ENCODE measurements at regions not wholly inside any gene's neighbourhood (a gene's known extent, or its start where the extent isn't known, plus 50 kb on each side); places are given as distances from the start of the nearest gene placed in this dataset.

GRCh38 chr16:65494609-65495008, 372.7 kb upstream of the CDH11 start:
- TF ChIP-seq TARDBP (IDR thresholded peaks at IDR 0.05) (no peak), FOXK2 (IDR thresholded peaks at IDR 0.05) (no peak), NFRKB (IDR thresholded peaks at IDR 0.05) (no peak), L3MBTL2 (conservative IDR thresholded peaks at IDR 0.05) (no peak), FOXM1 (IDR thresholded peaks at IDR 0.05; ENCODE audit: borderline replicate concordance) (no peak), ZNF384 (IDR thresholded peaks at IDR 0.05) (no peak), ARNT (IDR thresholded peaks at IDR 0.05) (no peak), ELF4 (IDR thresholded peaks at IDR 0.05) (no peak), SUZ12 (IDR thresholded peaks at IDR 0.05) (no peak), CTBP1 (IDR thresholded peaks at IDR 0.05; ENCODE audit: borderline replicate concordance) (no peak), BHLHE40 (IDR thresholded peaks at IDR 0.05; ENCODE audit: borderline replicate concordance) (no peak), PKNOX1 (IDR thresholded peaks at IDR 0.05) (no peak), LEF1 (IDR thresholded peaks at IDR 0.05; ENCODE audit: borderline replicate concordance) (no peak), HDGF (IDR thresholded peaks at IDR 0.05; ENCODE audit: borderline replicate concordance) (no peak), SP1 (IDR thresholded peaks at IDR 0.05) (no peak), FOXA1 (IDR thresholded peaks at IDR 0.05) (no peak)
- ChIA-PET CTCF (no interaction called here), POLR2A (no interaction called here)
- DNase-seq (ENCODE audit: extremely low spot score) = no peak

- TF ChIP-seq PKNOX1 (IDR thresholded peaks at IDR 0.05) (no peak), FOXK2 (IDR thresholded peaks at IDR 0.05) (no peak), SUZ12 (IDR thresholded peaks at IDR 0.05) (no peak), ZNF384 (IDR thresholded peaks at IDR 0.05) (no peak), ARNT (IDR thresholded peaks at IDR 0.05) (no peak), HDGF (IDR thresholded peaks at IDR 0.05; ENCODE audit: borderline replicate concordance) (no peak), CTBP1 (IDR thresholded peaks at IDR 0.05; ENCODE audit: borderline replicate concordance) (no peak)
- POLR2A ChIA-PET = no interaction called here
- no peak for DNase-seq (ENCODE audit: extremely low spot score)
- CTCF ChIA-PET = no interaction called here
These were observed 372.2 kb upstream of the CDH11 start for GRCh38 chr16:65494080-65494479.

GRCh38 chr16:65490286-65490685, 368.4 kb upstream of the CDH11 start:
- no peak for DNase-seq (ENCODE audit: extremely low spot score)
- ChIA-PET CTCF (no interaction called here), POLR2A (no interaction called here)
- no peak for TF ChIP-seq BHLHE40 (IDR thresholded peaks at IDR 0.05; ENCODE audit: borderline replicate concordance)
- no peak for TF ChIP-seq SP1 (IDR thresholded peaks at IDR 0.05)
- no peak for TF ChIP-seq L3MBTL2 (conservative IDR thresholded peaks at IDR 0.05)
- TF ChIP-seq TARDBP (IDR thresholded peaks at IDR 0.05) = no peak
- no peak for TF ChIP-seq ARNT (IDR thresholded peaks at IDR 0.05)
- no peak for TF ChIP-seq CTBP1 (IDR thresholded peaks at IDR 0.05; ENCODE audit: borderline replicate concordance)
- no peak for TF ChIP-seq HDGF (IDR thresholded peaks at IDR 0.05; ENCODE audit: borderline replicate concordance)
- no peak for TF ChIP-seq LEF1 (IDR thresholded peaks at IDR 0.05; ENCODE audit: borderline replicate concordance)
- TF ChIP-seq FOXA1 (IDR thresholded peaks at IDR 0.05) = no peak
- TF ChIP-seq ZNF384 (IDR thresholded peaks at IDR 0.05) = no peak
- no peak for TF ChIP-seq SUZ12 (IDR thresholded peaks at IDR 0.05)
- TF ChIP-seq FOXK2 (IDR thresholded peaks at IDR 0.05) = no peak
- TF ChIP-seq PKNOX1 (IDR thresholded peaks at IDR 0.05) = no peak
- TF ChIP-seq FOXM1 (IDR thresholded peaks at IDR 0.05; ENCODE audit: borderline replicate concordance) = no peak
- no peak for TF ChIP-seq ELF4 (IDR thresholded peaks at IDR 0.05)
- TF ChIP-seq NFRKB (IDR thresholded peaks at IDR 0.05) = no peak

- POLR2A ChIA-PET = no interaction called here
- TF ChIP-seq FOXA1 (IDR thresholded peaks at IDR 0.05) = no peak
- DNase-seq (ENCODE audit: extremely low spot score) = no peak
- CTCF ChIA-PET = no interaction called here
These were observed 367.7 kb upstream of the CDH11 start for GRCh38 chr16:65489531-65490023.

DNA sequence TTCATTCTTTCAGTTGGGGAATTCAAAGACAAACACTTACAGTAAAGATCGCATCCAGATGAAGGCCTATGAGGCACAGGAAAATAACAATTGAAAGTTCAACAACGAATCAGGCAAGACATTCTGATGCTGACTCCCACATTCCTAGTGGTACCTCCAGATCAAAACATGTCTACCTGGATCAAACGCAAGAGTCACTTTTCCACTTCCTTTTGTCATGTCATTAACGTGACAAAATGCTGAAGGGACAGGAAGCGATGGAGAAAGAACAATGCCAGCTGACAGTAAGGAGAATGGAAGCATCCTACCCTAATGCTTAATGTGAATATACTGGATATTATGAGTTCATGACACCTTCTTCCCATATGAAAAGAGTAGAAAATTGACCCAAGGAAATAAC, 365.4 kb upstream of the CDH11 start:
- TF ChIP-seq FOXM1 (IDR thresholded peaks at IDR 0.05; ENCODE audit: borderline replicate concordance) (no peak), ZNF384 (IDR thresholded peaks at IDR 0.05) (no peak), ARNT (IDR thresholded peaks at IDR 0.05) (no peak), TARDBP (IDR thresholded peaks at IDR 0.05) (no peak), FOXK2 (IDR thresholded peaks at IDR 0.05) (no peak), BHLHE40 (IDR thresholded peaks at IDR 0.05; ENCODE audit: borderline replicate concordance) (no peak), SP1 (IDR thresholded peaks at IDR 0.05) (no peak), L3MBTL2 (conservative IDR thresholded peaks at IDR 0.05) (no peak), FOXA1 (IDR thresholded peaks at IDR 0.05) (no peak), CTBP1 (IDR thresholded peaks at IDR 0.05; ENCODE audit: borderline replicate concordance) (no peak), ELF4 (IDR thresholded peaks at IDR 0.05) (no peak), HDGF (IDR thresholded peaks at IDR 0.05; ENCODE audit: borderline replicate concordance) (no peak), NFRKB (IDR thresholded peaks at IDR 0.05) (no peak)
- ChIA-PET POLR2A (no interaction called here), CTCF (no interaction called here)
- DNase-seq (ENCODE audit: extremely low spot score) = no peak

DNA sequence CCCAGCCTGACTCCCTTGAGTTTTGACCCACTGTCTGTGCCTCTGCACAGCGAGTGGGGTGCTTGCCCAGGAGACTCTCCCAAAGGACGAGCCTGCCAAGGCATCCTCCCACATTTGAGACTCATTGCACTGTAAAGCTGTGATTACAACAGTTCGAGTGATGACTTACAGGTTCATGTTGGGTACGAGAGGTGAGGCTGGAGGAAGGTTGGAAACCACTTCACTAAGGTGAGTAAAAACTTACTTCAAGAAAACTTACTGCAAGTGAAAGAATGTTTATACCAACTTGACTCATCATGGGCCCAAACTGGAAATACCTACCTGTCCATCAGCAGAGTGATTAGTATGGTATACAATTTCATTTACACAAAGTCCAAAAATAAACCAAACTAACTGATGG, 360.1 kb upstream of the CDH11 start:
- ChIA-PET CTCF (no interaction called here), POLR2A (no interaction called here)
- TF ChIP-seq FOXM1 (IDR thresholded peaks at IDR 0.05; ENCODE audit: borderline replicate concordance) (no peak), FOXA1 (IDR thresholded peaks at IDR 0.05) (no peak), LEF1 (IDR thresholded peaks at IDR 0.05; ENCODE audit: borderline replicate concordance) (no peak), ZNF384 (IDR thresholded peaks at IDR 0.05) (no peak), L3MBTL2 (conservative IDR thresholded peaks at IDR 0.05) (no peak), CTBP1 (IDR thresholded peaks at IDR 0.05; ENCODE audit: borderline replicate concordance) (no peak), ELF4 (IDR thresholded peaks at IDR 0.05) (no peak), FOXK2 (IDR thresholded peaks at IDR 0.05) (no peak), SP1 (IDR thresholded peaks at IDR 0.05) (no peak), NFRKB (IDR thresholded peaks at IDR 0.05) (no peak), TARDBP (IDR thresholded peaks at IDR 0.05) (no peak), ARNT (IDR thresholded peaks at IDR 0.05) (no peak), PKNOX1 (IDR thresholded peaks at IDR 0.05) (no peak), HDGF (IDR thresholded peaks at IDR 0.05; ENCODE audit: borderline replicate concordance) (no peak), SUZ12 (IDR thresholded peaks at IDR 0.05) (no peak), BHLHE40 (IDR thresholded peaks at IDR 0.05; ENCODE audit: borderline replicate concordance) (no peak)
- DNase-seq (ENCODE audit: extremely low spot score) = no peak

Data from HEK293T (cell line).